HAP-1 (cell line): ENCODE measurements at regions not wholly inside any gene's neighbourhood (a gene's known extent, or its start where the extent isn't known, plus 50 kb on each side); places are given as distances from the start of the nearest gene placed in this dataset.

Experiments used
- DNase-seq, 2 experiments: peaks; one replicate each; pipeline ENCODE4 v3.0.0-alpha.2; 2016 to 2020; ENCODE audit warnings: low spot score in 2 of 2
- H3K27me3 ChIP-seq: fragments of 250-450 bp; sonication (Bioruptor Pico); 2 replicates; pipeline ENCODE4 v1.5.1; 2020; ENCODE audit warnings: low read depth, mild to moderate bottlenecking, moderate library complexity
- H3K36me3 ChIP-seq: fragments of 250-450 bp; sonication (Bioruptor Pico); replicated peaks from 2 replicates; pipeline ENCODE4 v1.5.1; 2020; ENCODE audit warnings: mild to moderate bottlenecking
- H3K4me1 ChIP-seq: fragments of 250-450 bp; sonication (Bioruptor Pico); 2 replicates; pipeline ENCODE4 v1.5.1; 2020; ENCODE audit warnings: mild to moderate bottlenecking
- H3K4me3 ChIP-seq: fragments of 250-450 bp; sonication (Bioruptor Pico); 2 replicates; pipeline ENCODE4 v1.5.1; 2020; ENCODE audit warnings: mild to moderate bottlenecking, moderate library complexity
- H3K9me3 ChIP-seq: fragments of 250-450 bp; sonication (Bioruptor Pico); 2 replicates; pipeline ENCODE4 v1.5.1; 2020; ENCODE audit warnings: mild to moderate bottlenecking, moderate library complexity
- in situ Hi-C: fragments of 300-500 bp; cut with MboI; formaldehyde crosslinking; loops from 3 replicates; pipeline ENCODE4 v1.14.3; 2020; ENCODE audit warnings: low sequenced_read_pairs, inconsistent platforms, mixed read lengths

DNA sequence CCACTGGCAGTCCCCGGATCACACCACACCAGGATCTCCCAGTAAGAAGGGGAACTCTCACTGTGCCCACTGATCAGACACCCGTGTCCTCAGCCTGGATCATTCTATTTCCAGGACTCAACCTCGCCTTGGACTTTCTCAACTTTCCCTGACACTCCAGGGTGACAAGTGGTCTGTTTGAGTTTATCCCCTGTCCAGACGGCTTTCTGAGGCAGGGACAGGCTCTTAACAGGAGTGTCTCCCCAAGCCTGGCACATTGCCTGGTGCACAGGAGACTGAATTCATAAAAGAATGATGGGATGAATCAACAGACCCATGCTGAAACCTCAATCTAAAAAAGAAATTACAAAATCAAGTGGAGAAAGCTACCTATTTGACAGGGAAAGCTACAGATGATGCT lies 606.6 kb downstream of the EFNB2 start:
- DNase-seq, result no peak
- no peaks in the 10 kb centered on the region for H3K9me3 ChIP-seq
- no peaks in the 10 kb centered on the region for H3K36me3 ChIP-seq
- in situ Hi-C loops, result no loop called here
- no peaks in the 10 kb centered on the region for H3K4me1 ChIP-seq
- H3K4me3 ChIP-seq, result no peak overlapping the region
- H3K27me3 ChIP-seq, result no peaks in the 10 kb centered on the region

DNA sequence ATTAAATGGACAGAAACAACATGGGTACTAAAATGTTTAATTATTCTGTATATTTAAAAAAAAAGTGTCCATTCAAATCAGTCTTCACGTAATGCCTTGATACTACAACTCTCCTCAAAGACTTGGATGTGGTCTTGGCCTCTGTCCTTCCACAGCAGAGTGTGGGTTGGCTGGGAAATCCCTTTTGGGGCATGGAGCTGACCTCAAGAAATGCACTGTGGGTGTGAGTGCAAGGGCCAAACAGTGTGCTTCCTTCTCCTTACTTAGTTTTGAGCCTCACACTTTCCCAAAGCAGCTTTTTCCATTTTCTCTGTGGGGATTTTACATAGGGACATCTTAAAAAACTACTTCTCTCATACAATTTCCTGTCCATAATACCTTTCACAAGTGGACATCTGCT lies 607.4 kb downstream of the EFNB2 start:
- no peak overlapping the region for H3K4me3 ChIP-seq
- H3K36me3 ChIP-seq, result no peaks in the 10 kb centered on the region
- no peaks in the 10 kb centered on the region for H3K27me3 ChIP-seq
- in situ Hi-C loops, result no loop called here
- no peaks in the 10 kb centered on the region for H3K9me3 ChIP-seq
- H3K4me1 ChIP-seq, result no peaks in the 10 kb centered on the region
- DNase-seq, result no peak

DNA sequence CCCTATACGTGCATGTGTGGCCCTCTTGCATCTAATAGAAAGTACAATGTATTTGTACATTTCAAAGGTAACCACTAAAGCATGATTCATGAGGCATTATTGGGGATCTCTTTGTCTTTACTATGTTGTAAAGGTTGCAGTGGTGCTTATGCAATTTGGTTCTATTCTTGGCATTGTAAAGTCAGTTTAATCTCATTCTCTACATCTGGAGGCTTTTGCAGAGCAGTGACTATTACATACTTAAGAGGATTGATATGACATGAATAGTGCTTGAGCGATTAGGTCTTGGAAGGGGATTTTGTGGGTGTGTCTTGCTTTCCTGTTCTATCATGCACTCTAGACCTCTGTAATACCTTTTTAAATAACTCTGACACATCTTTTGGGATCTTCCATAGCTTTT lies 610.0 kb downstream of the EFNB2 start:
- H3K4me3 ChIP-seq, result no peak overlapping the region
- H3K36me3 ChIP-seq, result no peaks in the 10 kb centered on the region
- DNase-seq, result peak in 1 of 2 experiments; percentile 39
- H3K4me1 ChIP-seq, result peaks cover 6% of the 10 kb centered on the region; the same call in 1 of the 2 replicates
- H3K9me3 ChIP-seq, result no peaks in the 10 kb centered on the region
- in situ Hi-C loops, result no loop called here
- no peaks in the 10 kb centered on the region for H3K27me3 ChIP-seq

GRCh38 chr13:105921711-105922110 lies 613.8 kb downstream of the EFNB2 start:
- Histone ChIP-seq H3K9me3 (no peaks in the 10 kb centered on the region), H3K27me3 (no peaks in the 10 kb centered on the region), H3K36me3 (no peaks in the 10 kb centered on the region), H3K4me1 (peaks cover 16% of the 10 kb centered on the region), H3K4me3 (no peak overlapping the region)
- in situ Hi-C loops, result no loop called here
- DNase-seq, result no peak

- in situ Hi-C loops, result no loop called here
These were observed 615.1 kb downstream of the EFNB2 start for GRCh38 chr13:105920370-105920769.

DNA sequence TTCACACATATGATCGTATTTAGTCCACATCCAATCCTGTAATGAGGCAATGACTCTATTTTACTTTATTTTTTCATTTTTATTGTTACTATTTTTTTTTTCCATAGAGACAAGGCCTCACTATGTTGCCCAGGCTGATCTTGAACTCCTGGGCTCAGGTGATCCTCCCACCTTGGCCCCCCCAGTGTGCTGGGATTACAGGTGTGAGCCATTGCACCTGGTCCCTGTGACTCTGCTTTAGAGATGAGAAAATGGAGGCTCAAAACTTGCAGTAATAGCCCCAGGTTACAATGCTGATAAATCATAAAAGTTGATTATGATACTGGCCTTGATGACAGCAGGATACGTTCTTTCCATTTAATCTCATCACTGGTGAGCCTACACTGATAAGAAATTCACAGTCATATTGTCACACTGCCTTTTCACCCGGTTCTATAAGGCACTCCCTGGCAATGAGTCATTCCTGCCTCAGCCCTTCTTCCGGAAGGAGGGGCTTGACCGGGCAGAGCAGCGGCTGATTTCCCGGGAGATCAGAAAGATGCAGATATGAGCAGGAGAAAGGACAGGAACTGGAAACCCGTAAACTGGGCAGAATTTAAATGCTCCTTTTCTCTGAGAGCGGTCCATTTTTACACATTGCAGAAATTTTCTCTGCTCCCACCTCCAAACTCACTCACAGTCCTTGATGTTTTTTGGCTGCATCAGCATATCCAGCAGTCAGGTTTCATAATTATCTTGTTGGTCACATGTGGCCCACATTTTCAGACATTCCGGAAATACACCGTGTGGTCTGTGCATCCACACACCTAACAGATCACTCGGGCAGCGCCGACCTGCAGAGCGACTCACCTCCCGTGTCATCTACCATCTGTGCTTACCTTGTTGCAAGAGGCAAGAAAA lies 616.4 kb downstream of the EFNB2 start:
- H3K27me3 ChIP-seq, result no peaks in the 10 kb centered on the region
- no peak overlapping the region for H3K4me3 ChIP-seq
- DNase-seq, result peak in 1 of 2 experiments; percentile 19
- no peaks in the 10 kb centered on the region for H3K36me3 ChIP-seq
- in situ Hi-C loops, result no loop called here
- no peaks in the 10 kb centered on the region for H3K9me3 ChIP-seq
- peaks cover 16% of the 10 kb centered on the region for H3K4me1 ChIP-seq

More at GRCh38 chr13:105920370-105920769, 615.1 kb downstream of the EFNB2 start:
- Histone ChIP-seq H3K9me3 (no peaks in the 10 kb centered on the region), H3K27me3 (no peaks in the 10 kb centered on the region), H3K36me3 (no peaks in the 10 kb centered on the region), H3K4me3 (no peak overlapping the region), H3K4me1 (peaks cover 16% of the 10 kb centered on the region)
- DNase-seq, result peak; percentile 44 to 71

DNA sequence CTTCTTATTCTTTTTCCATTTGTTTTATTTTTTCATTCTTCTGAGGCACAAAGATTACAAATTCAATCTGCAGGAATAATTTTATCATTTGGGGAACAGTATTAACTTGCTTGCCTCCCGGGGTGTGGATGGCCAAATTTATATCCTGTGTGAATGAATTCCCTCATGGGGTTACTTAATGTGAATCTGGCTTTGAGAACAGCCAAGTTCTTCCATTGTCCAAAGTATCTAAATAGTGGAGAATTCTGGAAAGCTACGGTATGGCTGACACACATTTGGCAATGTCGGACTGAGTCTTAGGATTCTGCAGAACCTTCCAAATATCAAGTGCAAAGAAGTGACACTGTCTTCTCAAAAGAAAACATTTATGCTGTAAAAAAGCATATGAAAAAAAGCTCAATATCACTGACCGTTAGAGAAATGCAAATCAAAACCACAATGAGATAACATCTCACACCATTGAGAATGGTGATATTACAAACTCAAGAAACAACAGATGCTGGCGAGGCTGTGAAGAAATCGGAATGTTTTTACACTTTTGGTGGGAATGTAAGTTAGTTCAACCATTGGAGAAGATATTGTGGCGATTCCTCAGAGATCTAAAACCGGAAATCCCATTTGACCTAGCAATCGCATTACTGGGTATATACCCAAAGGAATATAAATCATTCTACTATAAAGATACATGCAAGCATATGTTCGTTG lies 620.2 kb downstream of the EFNB2 start:
- Histone ChIP-seq H3K4me1 (peaks cover 8% of the 10 kb centered on the region), H3K4me3 (no peak overlapping the region), H3K27me3 (peaks cover 3% of the 10 kb centered on the region; the same call in 1 of the 2 replicates), H3K9me3 (no peaks in the 10 kb centered on the region), H3K36me3 (no peaks in the 10 kb centered on the region)
- in situ Hi-C loops, result no loop called here
- DNase-seq, result no peak

DNA sequence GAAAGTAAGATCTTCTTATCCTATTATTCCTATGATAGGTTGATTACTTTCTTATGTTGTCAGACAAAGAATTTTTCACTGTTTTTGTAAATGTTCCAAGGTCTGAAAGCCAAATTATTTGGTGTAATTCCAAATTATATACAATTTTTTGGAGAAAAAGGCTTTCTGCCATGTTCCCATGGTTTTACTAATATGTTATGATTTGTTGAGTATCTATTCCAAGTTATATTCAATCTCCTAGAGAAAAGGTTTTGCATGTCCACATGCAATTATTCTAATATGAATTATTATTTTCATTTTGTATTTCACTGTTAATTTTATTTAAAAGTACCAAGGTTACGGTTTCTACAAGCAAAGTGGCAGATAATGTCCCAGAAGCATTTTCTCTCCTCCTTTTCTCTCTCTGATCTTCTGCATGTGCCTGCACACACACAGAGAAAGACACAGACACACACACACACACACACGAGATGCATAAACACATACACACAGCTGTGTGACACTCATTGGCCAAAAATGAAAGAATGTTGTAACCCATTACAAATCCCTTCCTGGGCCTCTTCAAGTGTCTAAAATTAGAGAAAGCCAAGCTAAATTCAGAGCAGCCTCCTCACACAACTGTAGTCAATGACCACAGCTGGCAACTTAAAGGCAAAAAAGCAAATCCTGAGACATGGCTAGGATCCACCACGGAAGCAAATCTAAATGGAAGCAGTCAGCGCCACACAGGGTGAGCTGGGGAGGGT lies 621.0 kb downstream of the EFNB2 start:
- DNase-seq, result no peak
- Histone ChIP-seq H3K9me3 (no peaks in the 10 kb centered on the region), H3K4me1 (no peaks in the 10 kb centered on the region; the same call in 1 of the 2 replicates), H3K36me3 (no peaks in the 10 kb centered on the region), H3K4me3 (no peak overlapping the region), H3K27me3 (peaks cover 3% of the 10 kb centered on the region; the same call in 1 of the 2 replicates)
- in situ Hi-C loops, result no loop called here

- Histone ChIP-seq H3K4me1 (no peaks in the 10 kb centered on the region), H3K27me3 (peaks cover 3% of the 10 kb centered on the region; the same call in 1 of the 2 replicates), H3K4me3 (no peak overlapping the region), H3K36me3 (no peaks in the 10 kb centered on the region), H3K9me3 (no peaks in the 10 kb centered on the region)
- no peak for DNase-seq
- in situ Hi-C loops, result no loop called here
These were observed 626.9 kb downstream of the EFNB2 start for GRCh38 chr13:105908586-105908985.

DNA sequence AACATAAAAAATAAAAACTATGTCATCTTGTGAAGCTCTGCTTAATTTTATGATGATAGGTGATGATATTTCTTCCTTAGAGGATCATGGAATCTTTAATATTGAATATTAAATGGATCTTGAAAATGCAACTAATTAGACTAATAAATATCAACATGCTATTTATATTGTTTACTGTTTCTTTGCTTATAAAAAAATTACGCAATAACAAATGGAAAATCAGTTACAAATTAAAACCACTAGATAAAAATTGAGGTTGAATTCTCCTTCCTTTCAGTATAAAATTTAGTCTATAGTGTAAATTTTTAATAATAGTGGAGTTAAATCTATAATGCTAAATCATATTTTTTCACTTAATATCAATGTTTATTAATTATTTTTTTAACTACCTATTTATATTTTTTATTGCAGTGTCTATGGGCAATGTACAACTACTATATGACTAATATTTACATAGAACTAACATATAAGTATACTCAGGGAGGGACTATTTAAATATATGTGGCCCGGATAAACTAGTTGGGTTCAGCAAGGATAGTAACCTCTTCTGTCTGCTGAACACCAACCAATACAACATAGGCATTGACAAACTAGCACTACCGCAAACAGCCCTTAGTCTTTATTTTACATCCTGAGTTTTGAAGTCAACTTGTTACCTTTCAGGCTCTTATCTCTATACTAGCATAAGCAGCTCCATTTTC lies 628.0 kb downstream of the EFNB2 start:
- no peak for DNase-seq
- peaks cover 3% of the 10 kb centered on the region; the same call in 1 of the 2 replicates for H3K27me3 ChIP-seq
- in situ Hi-C loops, result no loop called here
- no peak overlapping the region for H3K4me3 ChIP-seq
- H3K9me3 ChIP-seq, result no peaks in the 10 kb centered on the region
- H3K4me1 ChIP-seq, result no peaks in the 10 kb centered on the region
- H3K36me3 ChIP-seq, result no peaks in the 10 kb centered on the region

GRCh38 chr13:105906746-105907145 lies 628.7 kb downstream of the EFNB2 start:
- no peak for DNase-seq
- H3K27me3 ChIP-seq, result peaks cover 3% of the 10 kb centered on the region; the same call in 1 of the 2 replicates
- no peaks in the 10 kb centered on the region for H3K4me1 ChIP-seq
- in situ Hi-C loops, result no loop called here
- H3K9me3 ChIP-seq, result no peaks in the 10 kb centered on the region
- H3K4me3 ChIP-seq, result no peak overlapping the region
- H3K36me3 ChIP-seq, result no peaks in the 10 kb centered on the region

DNA sequence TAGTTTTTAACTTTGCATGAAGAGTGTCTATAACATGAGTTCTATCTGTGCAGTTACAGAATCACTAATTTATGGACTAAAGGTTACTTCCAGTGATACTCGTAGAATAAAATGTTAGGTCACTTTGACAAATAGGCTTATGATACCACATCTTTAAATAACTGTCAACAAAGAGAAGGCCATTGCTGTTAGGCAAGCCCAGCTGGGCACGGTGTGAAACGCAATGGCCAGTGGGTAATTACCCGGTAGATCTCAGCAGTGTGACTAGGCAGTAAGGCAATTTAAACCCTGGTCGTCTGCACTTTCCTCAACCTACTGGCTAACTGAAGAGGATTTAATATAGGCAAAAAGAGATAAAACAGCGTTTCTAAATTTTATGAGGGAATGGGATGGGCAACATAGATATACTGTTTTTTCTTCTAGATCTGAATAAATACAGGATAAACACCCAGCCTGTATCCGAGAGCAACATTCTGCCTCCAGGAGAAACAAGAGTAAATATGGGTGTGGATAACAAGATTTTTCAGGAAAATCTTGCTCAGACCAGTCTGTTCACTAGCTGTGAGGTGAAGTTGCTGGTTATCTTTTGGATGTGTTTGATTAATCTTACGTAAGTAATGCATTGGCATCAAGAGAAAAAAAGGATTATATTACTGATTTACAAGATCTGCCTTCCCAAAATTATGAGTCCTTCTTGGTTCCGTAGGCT lies 631.3 kb downstream of the EFNB2 start:
- DNase-seq, result no peak
- Histone ChIP-seq H3K4me3 (no peak overlapping the region), H3K4me1 (no peaks in the 10 kb centered on the region), H3K27me3 (no peaks in the 10 kb centered on the region), H3K36me3 (no peaks in the 10 kb centered on the region), H3K9me3 (no peaks in the 10 kb centered on the region)
- in situ Hi-C loops, result no loop called here

- Histone ChIP-seq H3K4me1 (no peaks in the 10 kb centered on the region), H3K4me3 (no peak overlapping the region), H3K27me3 (no peaks in the 10 kb centered on the region), H3K9me3 (no peaks in the 10 kb centered on the region), H3K36me3 (no peaks in the 10 kb centered on the region)
- no peak for DNase-seq
- in situ Hi-C loops, result no loop called here
These were observed 633.1 kb downstream of the EFNB2 start for GRCh38 chr13:105902396-105902795.
